GM19023 (cell line): ENCODE measurements at regions not wholly inside any gene's neighbourhood (a gene's known extent, or its start where the extent isn't known, plus 50 kb on each side); places are given as distances from the start of the nearest gene placed in this dataset.
"Not testable (repeated sequence)": the region's sequence is repeated elsewhere in the genome, so short reads cannot be mapped to it uniquely, and the experiment has no call there.

Experiments
- ATAC-seq: cut with Tn5 transposase; IDR thresholded peaks from one replicate; pipeline ENCODE4 v1.9.1; 2021; ENCODE audit warnings: mild to moderate bottlenecking, moderate library complexity; ENCODE audit not compliant: unreplicated experiment

GRCh38 chr1:221285458-221286210 lies 406.4 kb downstream of the HLX start:
- ATAC-seq, result not testable (repeated sequence)

DNA sequence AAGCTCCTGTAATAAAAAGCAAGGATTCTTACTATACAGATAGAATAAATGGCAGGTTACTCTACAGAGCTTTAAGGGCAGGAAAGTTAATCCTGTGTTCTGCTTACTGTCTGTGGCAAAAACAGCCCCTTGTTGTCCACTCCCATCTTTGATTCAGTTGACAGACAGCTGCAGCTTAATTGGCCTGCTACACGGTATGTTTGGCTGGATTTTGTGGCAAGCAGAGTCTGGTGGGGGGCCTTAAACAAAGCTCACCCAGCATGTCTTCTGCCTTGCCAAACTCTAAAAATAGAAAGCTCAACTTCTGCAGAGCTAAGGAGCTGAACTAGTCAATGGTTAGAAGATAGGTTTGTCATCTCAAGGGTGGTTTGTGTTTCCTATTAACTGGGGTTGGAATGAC lies 407.2 kb downstream of the HLX start:
- no peak for ATAC-seq

GRCh38 chr1:221289103-221289502 lies 409.9 kb downstream of the HLX start:
- no peak for ATAC-seq

DNA sequence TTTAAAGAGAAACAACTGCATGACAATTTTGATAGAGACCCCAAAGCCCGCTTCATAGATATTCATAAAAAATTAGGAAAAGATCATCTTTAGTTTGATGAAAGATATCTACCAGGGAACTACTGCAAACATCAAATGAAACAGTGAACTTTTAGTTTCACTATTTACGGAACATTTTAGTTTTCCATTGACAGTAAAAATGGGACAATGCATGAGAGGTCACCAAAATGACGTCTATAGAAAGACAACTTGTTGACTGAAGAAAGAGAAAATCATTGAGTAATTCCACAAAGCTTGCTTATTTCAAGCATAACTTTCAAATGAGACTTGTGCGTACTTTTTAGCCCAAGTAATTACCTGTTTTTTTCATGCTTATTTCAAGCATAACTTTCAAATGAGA lies 411.4 kb downstream of the HLX start:
- ATAC-seq, result no peak

- no peak for ATAC-seq
Observed at GRCh38 chr1:221291113-221291512, 411.9 kb downstream of the HLX start.

DNA sequence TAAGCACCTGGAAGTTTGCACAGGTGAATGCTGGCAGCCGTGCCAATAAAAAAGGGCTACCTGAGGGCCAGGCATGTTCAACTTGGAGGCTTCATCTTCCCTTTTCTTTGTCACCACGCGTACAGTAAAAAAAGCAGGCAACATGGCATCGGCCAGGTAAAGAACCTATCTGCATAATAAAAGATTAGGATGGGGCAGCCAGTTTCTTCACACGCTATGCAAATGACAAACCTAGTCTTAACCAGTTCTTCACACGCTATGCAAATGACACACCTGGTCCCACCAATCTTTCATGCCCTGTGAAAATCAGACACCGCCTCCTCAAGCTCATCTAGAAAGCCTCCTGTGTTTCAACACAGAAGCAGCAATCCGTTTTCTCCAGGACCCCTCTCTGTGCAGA lies 413.4 kb downstream of the HLX start:
- ATAC-seq, result no peak

DNA sequence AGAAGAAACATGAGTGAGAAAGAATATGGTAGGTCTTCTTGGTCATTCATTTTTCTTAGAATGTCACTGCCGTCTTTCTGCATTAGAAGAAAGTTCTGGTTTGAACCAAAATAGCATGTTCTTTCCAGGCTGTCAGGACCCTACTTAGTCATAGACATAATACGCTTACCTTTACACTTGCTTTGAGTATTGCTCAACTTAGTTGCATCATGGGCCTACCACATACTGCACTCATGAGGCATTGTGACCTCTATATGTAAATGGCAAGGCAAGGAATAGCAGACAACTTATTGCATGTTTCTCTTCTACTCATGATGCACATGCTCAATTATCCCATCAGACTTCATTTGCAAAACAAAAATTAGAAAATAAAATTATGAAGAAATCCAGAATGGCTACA lies 415.0 kb downstream of the HLX start:
- ATAC-seq, result no peak

DNA sequence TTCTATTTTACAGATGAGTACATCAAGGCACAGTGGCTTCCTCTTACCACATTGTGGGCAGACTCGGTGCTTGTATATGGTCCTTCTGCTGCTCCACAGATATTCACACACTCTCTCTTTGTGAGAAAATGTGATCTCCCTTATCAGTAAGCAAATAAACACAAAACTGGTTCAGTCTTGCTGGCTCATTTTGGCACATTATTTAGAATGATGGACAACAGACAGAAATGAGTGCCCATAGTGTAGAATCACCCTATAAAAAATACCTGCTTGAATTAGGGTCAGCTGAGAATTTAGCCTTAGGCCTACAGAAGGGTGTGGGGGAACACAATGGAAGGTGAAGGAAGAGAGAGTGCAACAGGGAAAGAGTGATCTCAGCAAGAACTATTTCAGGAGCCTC lies 423.1 kb downstream of the HLX start:
- ATAC-seq, result no peak

- no peak for ATAC-seq
Observed at GRCh38 chr1:221302810-221303209, 423.6 kb downstream of the HLX start.

GRCh38 chr1:221303623-221304022 lies 424.4 kb downstream of the HLX start:
- ATAC-seq, result no peak

GRCh38 chr1:221306239-221306638 lies 427.0 kb downstream of the HLX start:
- ATAC-seq, result no peak

DNA sequence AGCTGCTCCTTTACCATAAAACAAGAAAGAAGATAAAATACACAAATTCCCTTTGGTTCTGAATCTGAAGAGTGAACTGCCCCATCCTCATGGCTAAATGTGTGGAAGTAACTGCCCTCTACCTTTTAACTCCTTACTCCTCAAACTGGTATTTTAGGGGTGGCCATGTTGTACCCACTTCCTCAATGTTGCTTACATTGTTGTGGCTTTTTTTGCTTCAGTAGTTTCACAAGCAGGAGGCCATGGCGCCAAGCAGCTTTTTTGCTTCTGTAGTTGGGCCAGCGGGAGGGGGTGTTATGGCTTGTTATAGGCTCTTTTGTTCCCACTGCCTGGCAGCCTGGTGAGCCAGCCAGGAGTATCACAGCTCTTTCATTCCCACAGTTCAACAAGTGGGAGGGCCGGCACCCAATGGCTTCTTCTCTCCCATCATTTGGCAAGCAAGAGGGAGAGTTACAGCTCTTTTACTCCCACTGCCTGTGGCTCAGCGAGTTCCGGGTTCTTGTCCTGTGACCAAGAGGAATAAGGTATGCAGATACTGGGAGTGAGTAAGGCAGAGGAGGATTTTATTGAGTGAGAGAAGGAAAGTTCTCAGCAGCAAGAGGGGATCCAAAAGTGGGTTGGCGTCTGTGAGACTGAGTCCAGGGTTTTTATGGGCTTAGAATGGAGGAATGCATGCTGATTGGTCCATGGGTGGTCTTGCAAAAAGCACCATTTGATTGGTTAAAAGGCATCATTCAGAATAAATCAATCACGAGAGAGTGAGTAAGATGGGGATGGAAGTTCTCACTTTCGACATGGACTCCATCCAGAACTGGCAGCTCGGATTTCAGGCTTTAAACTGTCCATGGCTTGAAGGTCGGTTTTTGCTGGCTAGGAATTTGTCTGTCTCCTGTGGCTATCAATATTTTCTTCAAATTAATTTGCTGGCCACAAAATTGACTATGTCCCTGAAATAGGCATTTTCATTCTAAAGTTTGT lies 429.6 kb downstream of the HLX start:
- ATAC-seq, result no peak

DNA sequence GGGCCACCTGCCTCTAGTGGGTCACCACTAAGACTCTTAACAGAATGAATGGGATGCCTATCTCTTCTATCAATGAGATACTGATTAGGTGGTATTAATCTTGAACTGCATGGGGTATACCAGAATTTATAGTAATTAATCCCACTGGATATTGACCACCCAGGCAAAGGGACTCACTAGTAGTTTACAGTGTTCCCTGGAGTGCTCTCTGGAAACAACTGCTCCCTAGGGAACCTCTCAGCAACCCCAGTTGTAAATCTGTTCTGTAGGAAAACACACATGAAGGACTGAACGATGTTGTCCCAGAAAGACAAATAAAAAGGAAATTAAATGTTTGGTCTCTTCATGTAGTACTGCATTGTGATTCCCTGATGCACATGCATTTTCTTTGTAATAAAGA lies 430.5 kb downstream of the HLX start:
- ATAC-seq, result no peak

- ATAC-seq, result no peak
Observed at GRCh38 chr1:221310180-221310579, 430.9 kb downstream of the HLX start.

DNA sequence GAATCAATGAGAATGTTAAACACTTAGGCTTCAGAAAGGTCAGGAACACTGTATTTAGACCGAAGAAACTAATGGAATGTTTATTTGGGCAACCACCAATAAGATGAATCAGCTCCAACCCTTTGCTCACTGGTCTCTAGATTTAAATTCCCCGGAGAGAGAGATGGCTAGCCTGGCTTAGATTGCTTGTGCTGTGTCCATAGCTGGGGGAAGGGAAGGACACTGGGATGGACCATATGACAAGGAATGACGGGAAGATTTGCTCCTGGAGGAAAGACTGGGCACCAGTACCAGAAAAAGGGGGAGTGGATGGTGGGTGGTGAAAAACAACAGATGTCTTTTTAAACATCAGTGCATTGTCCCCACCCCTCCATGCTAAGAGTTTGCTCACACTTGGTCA lies 426.6 kb downstream of the DUSP10 start:
- ATAC-seq, result no peak

GRCh38 chr1:221316491-221317056 lies 425.3 kb downstream of the DUSP10 start:
- no peak for ATAC-seq

DNA sequence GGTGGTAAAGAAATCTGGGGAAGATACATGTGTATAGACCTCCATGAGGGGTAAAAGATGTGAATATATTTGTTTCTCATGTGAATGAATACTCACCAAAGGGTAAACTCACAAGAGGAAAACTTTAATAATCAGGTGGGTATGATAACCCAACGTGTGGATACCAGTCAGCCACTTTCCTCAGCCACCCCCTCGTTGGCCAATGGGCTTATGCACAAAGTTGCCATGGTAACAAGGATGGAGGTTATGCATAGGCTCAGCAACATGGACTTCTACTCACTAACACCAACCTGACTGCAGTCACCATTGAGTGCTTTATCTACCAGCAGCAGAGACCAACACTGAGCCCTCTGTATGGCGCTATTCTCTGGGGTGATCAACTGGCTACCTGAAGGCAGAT lies 424.4 kb downstream of the DUSP10 start:
- no peak for ATAC-seq

- ATAC-seq, result no peak
Observed at GRCh38 chr1:221327954-221328353, 413.9 kb downstream of the DUSP10 start.

DNA sequence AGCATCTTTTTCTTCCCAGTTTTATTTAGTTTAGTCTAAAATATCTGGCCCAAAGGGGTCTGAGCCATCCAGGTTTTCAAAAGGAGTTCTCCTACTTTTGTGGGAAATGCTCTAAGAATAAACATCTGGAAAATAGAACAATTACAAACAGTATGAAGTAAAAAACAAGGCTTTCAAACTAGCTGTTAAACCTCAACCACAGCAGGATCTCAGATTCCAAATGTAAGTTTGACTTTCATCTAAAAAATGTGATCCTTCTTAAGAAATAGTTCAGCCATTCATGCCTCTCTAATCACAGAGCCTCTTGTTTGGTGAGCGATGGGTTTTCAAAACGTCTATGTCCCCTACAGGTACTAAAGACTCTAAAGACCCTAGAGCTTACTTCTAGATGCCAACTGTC lies 413.5 kb downstream of the DUSP10 start:
- no peak for ATAC-seq

DNA sequence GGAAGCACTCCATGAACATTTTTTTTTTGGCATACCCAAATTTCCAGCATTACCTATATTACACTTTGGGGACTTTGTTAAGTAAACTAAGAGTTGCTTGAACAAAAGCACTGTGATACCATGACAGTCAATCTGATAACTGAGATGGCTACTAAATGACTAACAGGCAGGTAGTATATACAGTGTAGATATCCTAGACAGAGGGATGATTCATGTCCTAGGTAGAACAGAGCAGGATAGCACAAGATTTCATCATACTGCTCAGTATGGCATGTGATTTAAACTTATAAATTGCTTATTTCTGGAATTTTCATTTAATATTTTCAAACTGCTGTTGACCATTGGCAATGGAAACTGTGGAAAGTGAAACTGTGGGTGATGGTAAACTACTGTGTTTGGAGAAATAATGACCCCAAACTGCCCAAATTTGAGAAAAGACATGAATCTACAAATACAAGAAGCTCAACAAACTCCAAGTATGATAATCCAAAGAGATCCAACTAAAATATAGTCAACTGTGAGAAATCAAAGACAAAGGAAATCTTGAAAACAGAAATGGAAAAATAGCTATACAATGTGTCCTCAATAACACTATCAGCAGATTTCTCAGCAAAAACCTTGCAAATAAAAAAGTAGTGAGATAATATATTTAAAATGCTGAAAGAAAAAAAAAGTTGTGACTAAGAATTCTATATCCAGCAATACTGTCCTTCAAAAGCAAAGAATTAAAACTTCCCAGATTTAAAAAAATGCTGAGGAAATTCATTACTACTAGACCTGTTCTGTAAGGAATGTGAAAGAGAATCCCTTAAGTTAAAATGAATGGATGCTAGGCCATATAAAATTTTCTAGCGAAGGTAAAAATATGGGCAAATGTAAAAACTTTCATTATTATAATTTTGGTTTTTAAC lies 410.4 kb downstream of the DUSP10 start:
- no peak for ATAC-seq

DNA sequence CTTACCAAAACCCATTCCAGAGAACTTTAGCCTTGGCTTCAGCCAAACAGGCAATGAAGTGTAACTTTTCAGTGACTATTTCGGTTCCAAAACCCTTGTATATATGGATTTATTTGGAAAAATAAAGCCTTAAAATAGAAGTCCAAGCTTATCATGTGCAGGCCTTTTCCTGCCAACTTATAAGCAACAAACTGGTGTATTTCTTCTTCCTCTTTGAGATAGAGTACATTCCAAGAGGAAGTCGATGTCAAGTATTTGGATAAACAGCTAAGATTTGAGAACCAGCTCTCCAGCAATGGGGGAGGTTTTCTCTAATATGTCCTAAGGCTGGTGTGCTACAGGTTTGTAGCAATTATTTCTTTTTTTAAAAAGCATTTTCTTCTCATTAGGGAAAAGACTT lies 407.8 kb downstream of the DUSP10 start:
- ATAC-seq, result no peak
